ENCODE measurements at regions not wholly inside any gene's neighbourhood (a gene's known extent, or its start where the extent isn't known, plus 50 kb on each side); places are given as distances from the start of the nearest gene placed in this dataset.
"Not testable (repeated sequence)": the region's sequence is repeated elsewhere in the genome, so short reads cannot be mapped to it uniquely, and the experiment has no call there.

DNA sequence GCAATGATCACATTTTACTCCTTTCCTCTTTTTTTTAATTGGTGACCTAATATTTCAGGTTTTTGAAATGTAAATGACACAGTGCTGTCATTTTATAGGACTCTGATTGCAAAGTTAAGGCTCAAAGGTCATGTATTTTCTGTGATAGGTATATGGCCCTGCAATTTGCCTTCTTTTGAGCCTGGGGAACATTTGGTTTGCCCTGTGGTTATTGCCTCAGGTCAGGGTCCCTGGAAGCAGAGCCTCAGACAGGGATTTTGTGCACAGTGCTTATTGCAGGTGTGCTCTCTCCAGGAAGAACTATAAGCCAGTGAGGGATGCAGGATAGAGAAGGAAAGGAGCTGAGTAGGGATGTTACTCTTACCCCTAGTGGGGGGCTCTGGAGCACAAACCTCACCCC lies 229.3 kb upstream of the ECI2 start:
- no peaks in the 10 kb centered on the region for H3K9me3 ChIP-seq (ENCODE audit: control insufficient read depth, low read length)
- H3K36me3 ChIP-seq (ENCODE audit: control insufficient read depth, insufficient read depth, low read length), result no peaks in the 10 kb centered on the region
- no peaks in the 10 kb centered on the region for H3K4me1 ChIP-seq (ENCODE audit: control insufficient read depth, insufficient read depth, low read length)
- no peak overlapping the region for H3K27ac ChIP-seq (ENCODE audit: insufficient read depth, low read depth, low read length, poor library complexity, severe bottlenecking)
- no peak overlapping the region for H3K4me3 ChIP-seq (ENCODE audit: insufficient read depth, low read depth, low read length)
- no peaks in the 10 kb centered on the region for H3K27me3 ChIP-seq (ENCODE audit: control insufficient read depth, insufficient read depth, low read length, poor library complexity, severe bottlenecking)

DNA sequence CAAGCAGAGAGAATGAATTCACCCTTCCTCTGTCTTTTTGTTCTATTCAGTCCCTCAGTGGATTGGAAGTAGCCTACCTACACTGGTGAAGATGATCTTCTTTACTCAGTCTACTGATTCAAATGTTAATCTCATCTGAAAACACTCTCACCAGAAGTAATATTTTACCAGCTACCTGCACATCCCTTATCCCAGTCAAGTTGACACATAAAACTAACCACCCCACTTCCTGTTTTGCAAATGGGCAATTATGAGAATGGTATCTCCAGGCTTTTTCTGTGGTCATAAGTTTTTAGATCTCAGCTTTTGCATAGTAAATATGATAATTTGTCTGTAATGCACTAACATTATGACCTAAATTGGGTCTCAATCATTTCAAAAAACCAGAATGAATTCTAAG lies 228.8 kb upstream of the ECI2 start:
- Histone ChIP-seq H3K4me1 (ENCODE audit: control insufficient read depth, insufficient read depth, low read length) (peaks cover under 1% of the 10 kb centered on the region), H3K27ac (ENCODE audit: insufficient read depth, low read depth, low read length, poor library complexity, severe bottlenecking) (no peak overlapping the region), H3K27me3 (ENCODE audit: control insufficient read depth, insufficient read depth, low read length, poor library complexity, severe bottlenecking) (no peaks in the 10 kb centered on the region)

DNA sequence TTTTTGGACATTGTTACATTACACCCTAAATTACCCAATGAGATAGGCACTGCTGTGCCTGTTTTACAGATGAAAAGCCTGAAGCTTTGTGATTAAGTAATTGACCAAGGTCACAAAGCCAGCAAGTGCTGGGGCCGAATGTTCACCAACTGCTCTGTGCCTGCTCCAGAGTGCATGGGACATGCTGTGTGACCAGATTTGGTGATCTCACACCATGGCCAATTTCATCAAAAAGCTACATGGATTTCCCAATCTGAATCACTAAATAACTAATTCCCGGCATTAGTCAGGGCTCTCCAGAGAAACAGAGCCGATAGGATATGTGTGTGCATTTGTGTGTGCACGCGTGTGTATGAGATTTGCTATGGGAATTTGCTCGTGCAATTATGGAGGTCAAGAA lies 228.3 kb upstream of the ECI2 start:
- WGBS, 2 experiments, result 77 to 78% methylated on average over 6 of the region's 6 CpGs
- H3K27me3 ChIP-seq (ENCODE audit: control insufficient read depth, insufficient read depth, low read length, poor library complexity, severe bottlenecking), result no peaks in the 10 kb centered on the region
- no peaks in the 10 kb centered on the region for H3K9me3 ChIP-seq (ENCODE audit: control insufficient read depth, low read length)
- no peaks in the 10 kb centered on the region for H3K36me3 ChIP-seq (ENCODE audit: control insufficient read depth, insufficient read depth, low read length)
- no peak overlapping the region for H3K27ac ChIP-seq (ENCODE audit: insufficient read depth, low read depth, low read length, poor library complexity, severe bottlenecking)
- H3K4me3 ChIP-seq (ENCODE audit: insufficient read depth, low read depth, low read length), result no peak overlapping the region
- peaks cover 6% of the 10 kb centered on the region for H3K4me1 ChIP-seq (ENCODE audit: control insufficient read depth, insufficient read depth, low read length)

More for the DNA sequence above, 228.8 kb upstream of the ECI2 start:
- no peaks in the 10 kb centered on the region for H3K36me3 ChIP-seq (ENCODE audit: control insufficient read depth, insufficient read depth, low read length)
- no peaks in the 10 kb centered on the region for H3K9me3 ChIP-seq (ENCODE audit: control insufficient read depth, low read length)
- no peak overlapping the region for H3K4me3 ChIP-seq (ENCODE audit: insufficient read depth, low read depth, low read length)

DNA sequence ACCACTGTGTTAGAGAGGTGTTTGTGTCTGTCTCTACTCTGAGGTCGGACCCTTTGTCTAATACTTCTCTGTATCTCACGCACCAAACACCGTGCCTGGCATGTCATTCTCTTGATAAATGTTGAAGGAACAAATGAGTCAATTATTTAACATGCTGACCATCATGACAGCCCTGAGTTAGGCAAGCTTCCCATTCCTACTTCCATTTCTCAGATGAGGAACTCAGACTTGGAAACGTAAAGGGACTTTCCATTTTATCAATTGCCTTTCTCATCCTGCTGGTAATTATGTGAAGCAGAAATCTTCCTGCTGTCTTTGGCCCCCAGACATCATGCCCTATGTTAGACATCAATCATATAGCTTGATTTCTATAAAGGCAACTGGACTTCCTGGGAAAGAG lies 227.0 kb upstream of the ECI2 start:
- no peak overlapping the region for H3K27ac ChIP-seq (ENCODE audit: insufficient read depth, low read depth, low read length, poor library complexity, severe bottlenecking)
- no peaks in the 10 kb centered on the region for H3K9me3 ChIP-seq (ENCODE audit: control insufficient read depth, low read length)
- no peaks in the 10 kb centered on the region for H3K27me3 ChIP-seq (ENCODE audit: control insufficient read depth, insufficient read depth, low read length, poor library complexity, severe bottlenecking)
- WGBS, 2 experiments, result 96 to 97% methylated on average over 4 of the region's 4 CpGs
- H3K4me3 ChIP-seq (ENCODE audit: insufficient read depth, low read depth, low read length), result no peak overlapping the region
- peaks cover 6% of the 10 kb centered on the region for H3K4me1 ChIP-seq (ENCODE audit: control insufficient read depth, insufficient read depth, low read length)
- no peaks in the 10 kb centered on the region for H3K36me3 ChIP-seq (ENCODE audit: control insufficient read depth, insufficient read depth, low read length)

DNA sequence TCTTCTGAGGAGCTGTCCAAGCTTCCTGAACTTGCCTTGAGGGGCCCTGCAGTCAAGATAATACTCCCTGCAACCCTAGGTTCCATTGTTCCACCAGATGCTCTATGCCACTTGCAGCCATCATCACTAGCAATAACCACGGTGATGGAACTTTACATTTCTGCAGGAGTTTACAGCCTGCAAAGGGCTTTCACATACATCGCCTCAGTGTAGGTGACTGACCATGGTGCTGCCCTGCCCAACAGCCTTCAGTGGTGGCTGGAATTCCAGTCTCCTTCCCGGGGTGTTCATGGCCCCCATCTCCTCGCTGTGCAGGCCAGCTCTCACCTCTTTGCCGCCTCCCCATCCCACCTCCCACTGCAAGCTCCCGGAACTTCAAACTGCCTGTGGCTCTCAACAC lies 225.5 kb upstream of the ECI2 start:
- Histone ChIP-seq H3K4me1 (ENCODE audit: control insufficient read depth, insufficient read depth, low read length) (peaks cover 6% of the 10 kb centered on the region), H3K9me3 (ENCODE audit: control insufficient read depth, low read length) (no peaks in the 10 kb centered on the region), H3K36me3 (ENCODE audit: control insufficient read depth, insufficient read depth, low read length) (no peaks in the 10 kb centered on the region), H3K27ac (ENCODE audit: insufficient read depth, low read depth, low read length, poor library complexity, severe bottlenecking) (no peak overlapping the region), H3K27me3 (ENCODE audit: control insufficient read depth, insufficient read depth, low read length, poor library complexity, severe bottlenecking) (no peaks in the 10 kb centered on the region), H3K4me3 (ENCODE audit: insufficient read depth, low read depth, low read length) (no peak overlapping the region)
- WGBS, 2 experiments, result 92 to 94% methylated on average over 6 of the region's 6 CpGs

DNA sequence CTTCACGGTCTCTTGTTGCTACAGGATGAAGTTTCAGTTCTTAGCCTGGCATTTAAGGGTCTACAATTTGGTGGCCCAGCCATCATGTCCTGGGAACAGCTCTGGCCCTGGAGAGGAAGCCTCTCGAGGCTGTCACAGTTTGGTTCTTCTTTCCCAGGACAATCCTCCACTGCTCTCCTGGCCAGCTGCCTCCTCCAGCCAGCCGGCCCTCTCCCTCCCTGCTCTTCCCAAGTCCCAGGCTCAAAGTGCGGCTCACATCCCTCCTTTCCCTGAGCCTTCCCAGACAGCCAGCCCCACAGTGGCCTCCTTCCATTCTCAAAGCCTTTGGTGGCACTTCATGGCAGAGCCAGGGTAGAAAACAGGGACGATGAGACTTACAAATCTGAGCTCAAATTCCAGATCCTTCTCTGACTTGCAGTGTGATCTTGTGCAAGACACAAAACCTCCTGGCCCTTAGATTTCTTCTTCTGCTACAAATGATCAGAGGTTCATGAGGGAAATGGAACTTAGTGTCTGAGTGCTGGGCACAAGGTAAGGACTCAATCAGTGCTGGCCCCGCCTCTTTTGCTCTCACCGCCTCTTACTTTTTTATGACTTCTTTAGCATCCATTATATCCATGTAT lies 223.8 kb upstream of the ECI2 start:
- peaks cover 6% of the 10 kb centered on the region for H3K4me1 ChIP-seq (ENCODE audit: control insufficient read depth, insufficient read depth, low read length)
- 80 to 87% methylated on average over 5 to 6 of the region's 7 CpGs for WGBS, 2 experiments
- no peaks in the 10 kb centered on the region for H3K36me3 ChIP-seq (ENCODE audit: control insufficient read depth, insufficient read depth, low read length)
- H3K27ac ChIP-seq (ENCODE audit: insufficient read depth, low read depth, low read length, poor library complexity, severe bottlenecking), result no peak overlapping the region
- H3K27me3 ChIP-seq (ENCODE audit: control insufficient read depth, insufficient read depth, low read length, poor library complexity, severe bottlenecking), result no peaks in the 10 kb centered on the region
- no peak overlapping the region for H3K4me3 ChIP-seq (ENCODE audit: insufficient read depth, low read depth, low read length)
- no peaks in the 10 kb centered on the region for H3K9me3 ChIP-seq (ENCODE audit: control insufficient read depth, low read length)

DNA sequence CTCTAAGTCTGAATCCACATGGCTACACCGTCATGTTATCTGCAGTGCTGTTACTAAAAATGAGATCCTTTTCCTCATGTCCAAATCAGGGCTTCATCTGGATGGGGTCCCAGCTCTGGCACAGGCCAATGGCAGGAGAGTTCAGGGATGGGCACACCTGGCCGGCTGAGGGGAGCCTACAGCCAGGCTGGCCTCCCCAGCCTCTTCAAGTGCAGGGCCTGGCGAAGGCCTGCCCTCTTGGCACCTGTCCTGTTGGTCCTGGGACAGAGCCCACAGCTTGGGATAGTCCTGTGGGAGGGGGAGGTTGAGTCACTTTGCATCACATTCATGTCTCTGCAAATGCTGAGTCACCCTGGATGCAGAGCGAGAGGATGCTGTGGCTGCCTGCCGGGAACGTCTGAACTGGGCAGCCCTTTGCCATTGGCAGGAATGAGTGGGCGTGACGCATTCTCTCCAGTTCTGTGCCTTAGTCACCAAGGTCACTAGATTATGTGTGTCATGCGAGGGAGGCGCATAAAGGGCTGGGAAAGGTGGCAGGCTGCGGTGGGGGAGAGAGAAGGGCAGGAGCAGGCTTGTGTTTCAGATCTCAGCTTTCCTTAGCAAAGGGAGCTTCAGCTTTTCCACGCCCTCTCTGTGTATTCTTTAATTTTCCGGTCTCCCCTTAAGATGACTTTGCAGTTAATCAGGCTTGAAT lies 223.2 kb upstream of the ECI2 start:
- Histone ChIP-seq H3K27me3 (ENCODE audit: control insufficient read depth, insufficient read depth, low read length, poor library complexity, severe bottlenecking) (no peaks in the 10 kb centered on the region), H3K27ac (ENCODE audit: insufficient read depth, low read depth, low read length, poor library complexity, severe bottlenecking) (no peak overlapping the region), H3K4me3 (ENCODE audit: insufficient read depth, low read depth, low read length) (no peak overlapping the region)

DNA sequence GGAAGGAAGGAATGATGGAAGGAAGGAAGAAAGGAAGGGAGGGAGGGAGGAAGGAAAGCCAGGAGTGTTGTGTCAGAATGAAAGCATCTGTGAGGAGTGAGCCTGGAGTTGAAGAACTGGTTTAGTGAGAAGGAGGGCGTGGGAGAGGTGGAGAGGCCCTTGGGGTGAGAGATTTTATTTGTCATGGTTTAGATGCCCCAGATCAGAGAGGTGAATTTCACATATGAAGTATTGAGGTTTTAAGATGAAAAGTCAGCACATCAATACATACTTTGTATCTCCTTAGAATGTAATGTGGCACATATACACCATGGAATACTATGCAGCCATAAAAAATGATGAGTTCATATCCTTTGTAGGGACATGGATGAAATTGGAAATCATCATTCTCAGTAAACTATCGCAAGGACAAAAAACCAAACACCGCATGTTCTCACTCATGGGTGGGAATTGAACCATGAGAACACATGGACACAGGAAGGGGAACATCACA lies 222.3 kb upstream of the ECI2 start:
- not testable (repeated sequence) for H3K36me3 ChIP-seq (ENCODE audit: control insufficient read depth, insufficient read depth, low read length); H3K27me3 ChIP-seq (ENCODE audit: control insufficient read depth, insufficient read depth, low read length, poor library complexity, severe bottlenecking); H3K9me3 ChIP-seq (ENCODE audit: control insufficient read depth, low read length); H3K4me1 ChIP-seq (ENCODE audit: control insufficient read depth, insufficient read depth, low read length); H3K27ac ChIP-seq (ENCODE audit: insufficient read depth, low read depth, low read length, poor library complexity, severe bottlenecking); H3K4me3 ChIP-seq (ENCODE audit: insufficient read depth, low read depth, low read length)
- 96 to 98% methylated on average over 1 to 2 of the region's 3 CpGs for WGBS, 2 experiments

More for the DNA sequence above, 223.2 kb upstream of the ECI2 start:
- Histone ChIP-seq H3K4me1 (ENCODE audit: control insufficient read depth, insufficient read depth, low read length) (peaks cover 6% of the 10 kb centered on the region), H3K36me3 (ENCODE audit: control insufficient read depth, insufficient read depth, low read length) (no peaks in the 10 kb centered on the region), H3K9me3 (ENCODE audit: control insufficient read depth, low read length) (no peaks in the 10 kb centered on the region)
- 69 to 71% methylated on average over 13 of the region's 13 CpGs for whole genome bisulfite sequencing, 2 experiments

DNA sequence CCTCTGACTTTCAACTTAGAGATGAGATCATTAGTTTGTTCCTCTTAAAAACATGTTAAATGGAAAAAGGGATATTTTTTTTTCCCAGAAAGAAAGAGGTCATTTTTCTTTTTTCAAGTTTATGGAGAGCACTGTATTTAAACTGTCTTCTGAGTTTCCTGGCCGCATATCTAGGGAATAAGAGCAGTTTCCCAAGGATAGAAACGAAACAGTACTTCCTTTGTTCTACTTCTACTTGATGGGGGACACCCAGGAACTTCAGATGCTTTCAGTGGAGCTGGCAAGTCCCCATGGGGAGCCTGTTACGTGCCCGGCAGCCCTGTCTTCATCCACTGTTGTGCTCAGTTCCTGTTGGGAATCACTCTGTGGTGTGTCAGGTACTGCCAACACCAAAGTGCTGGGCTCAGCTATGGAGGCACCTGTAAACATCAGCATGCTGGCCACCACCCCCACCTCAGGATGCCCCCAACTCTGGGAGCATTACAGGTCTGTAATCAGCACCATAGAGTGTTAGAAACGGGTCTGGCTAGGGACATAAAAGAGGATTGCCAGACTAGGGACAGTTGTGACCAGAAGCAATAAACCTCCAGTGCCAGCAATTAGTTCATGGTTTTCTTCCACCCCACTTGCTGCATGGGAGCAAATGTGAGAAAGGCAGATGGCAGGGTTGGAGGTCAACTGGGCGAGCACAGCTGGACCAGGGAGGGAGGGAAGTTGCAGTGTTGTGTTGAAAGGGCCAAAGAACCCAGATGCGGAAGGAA lies 221.7 kb upstream of the ECI2 start:
- 87% methylated on average over 7 of the region's 7 CpGs for WGBS, 2 experiments
- H3K4me3 ChIP-seq (ENCODE audit: insufficient read depth, low read depth, low read length), result no peak overlapping the region
- H3K27me3 ChIP-seq (ENCODE audit: control insufficient read depth, insufficient read depth, low read length, poor library complexity, severe bottlenecking), result no peaks in the 10 kb centered on the region
- H3K27ac ChIP-seq (ENCODE audit: insufficient read depth, low read depth, low read length, poor library complexity, severe bottlenecking), result no peak overlapping the region
- H3K9me3 ChIP-seq (ENCODE audit: control insufficient read depth, low read length), result no peaks in the 10 kb centered on the region
- peaks cover 6% of the 10 kb centered on the region for H3K4me1 ChIP-seq (ENCODE audit: control insufficient read depth, insufficient read depth, low read length)
- no peaks in the 10 kb centered on the region for H3K36me3 ChIP-seq (ENCODE audit: control insufficient read depth, insufficient read depth, low read length)

DNA sequence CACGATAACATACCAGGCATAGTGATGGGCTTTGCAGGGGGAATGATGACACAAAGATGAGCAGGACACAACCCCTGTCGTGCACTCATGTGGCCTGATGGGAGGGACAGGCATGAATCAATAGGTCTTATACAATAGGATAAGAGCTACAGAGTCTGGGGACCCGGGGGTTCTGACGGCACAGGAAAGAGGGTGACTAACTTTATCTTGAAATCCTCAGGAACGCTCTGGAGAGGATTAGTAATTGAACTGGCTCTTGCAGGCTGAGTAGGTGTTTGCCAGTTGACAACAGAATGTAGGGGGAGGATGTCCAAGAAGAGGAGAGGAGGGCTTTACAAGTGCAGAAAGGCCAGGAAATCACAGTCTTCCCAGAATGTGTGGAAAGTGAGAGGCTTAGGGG lies 219.9 kb upstream of the ECI2 start:
- H3K9me3 ChIP-seq (ENCODE audit: control insufficient read depth, low read length), result no peaks in the 10 kb centered on the region
- no peaks in the 10 kb centered on the region for H3K27me3 ChIP-seq (ENCODE audit: control insufficient read depth, insufficient read depth, low read length, poor library complexity, severe bottlenecking)
- peaks cover 6% of the 10 kb centered on the region for H3K4me1 ChIP-seq (ENCODE audit: control insufficient read depth, insufficient read depth, low read length)
- no peak overlapping the region for H3K4me3 ChIP-seq (ENCODE audit: insufficient read depth, low read depth, low read length)
- WGBS, 2 experiments, result 54 to 61% methylated on average over 5 of the region's 5 CpGs
- H3K36me3 ChIP-seq (ENCODE audit: control insufficient read depth, insufficient read depth, low read length), result no peaks in the 10 kb centered on the region
- H3K27ac ChIP-seq (ENCODE audit: insufficient read depth, low read depth, low read length, poor library complexity, severe bottlenecking), result no peak overlapping the region

Measured in ectodermal cell (in vitro differentiated cells).